ENCODE measurements at regions not wholly inside any gene's neighbourhood (a gene's known extent, or its start where the extent isn't known, plus 50 kb on each side); places are given as distances from the start of the nearest gene placed in this dataset.

GRCh38 chr7:69367780-69368179 lies 230.5 kb upstream of the AUTS2 start:
- Histone ChIP-seq H3K4me3 (no peak overlapping the region), H3K27me3 (no peaks in the 10 kb centered on the region), H3K27ac (replicated peaks in 1 of 4) (no peak overlapping the region), H3K36me3 (no peaks in the 10 kb centered on the region), H3K4me1 (peaks cover 0 to 22% (median 16%) of the 10 kb centered on the region in 4 donors), H3K9me3 (no peaks in the 10 kb centered on the region)
- intact Hi-C loops (cut with DNase I): no loop called here
- no peak for DNase-seq (ENCODE audit: extremely low spot score)
- WGBS: 70% methylated on average over 8 of the region's 8 CpGs
- TF ChIP-seq POLR2AphosphoS5 (IDR thresholded peaks at IDR 0.05): no peak
- no peak for TF ChIP-seq CTCF (IDR thresholded peaks at IDR 0.05)
- TF ChIP-seq POLR2A (IDR thresholded peaks at IDR 0.05; ENCODE audit: low read depth): no peak
- no peak for TF ChIP-seq EP300 (IDR thresholded peaks at IDR 0.05)

- TF ChIP-seq EP300 (IDR thresholded peaks at IDR 0.05): no peak
- TF ChIP-seq POLR2AphosphoS5 (IDR thresholded peaks at IDR 0.05): peak in 1 of 2 donors; percentile 48
- TF ChIP-seq POLR2A (IDR thresholded peaks at IDR 0.05; ENCODE audit: low read depth): no peak
- Histone ChIP-seq H3K4me3 (peak overlapping the region in 1 of 4 donors; percentile 18), H3K9me3 (no peaks in the 10 kb centered on the region), H3K27ac (replicated peaks in 1 of 4) (peak overlapping the region; percentile 44 to 79 (median 60)), H3K4me1 (peaks cover 9 to 29% (median 26%) of the 10 kb centered on the region in 4 donors), H3K27me3 (no peaks in the 10 kb centered on the region), H3K36me3 (no peaks in the 10 kb centered on the region)
- intact Hi-C loops (cut with DNase I): loop anchor here (5.0 kb wide), 1 partner anchor 196 kb away; no protein-coding TSS in a partner anchor
- WGBS: 22% methylated on average over 6 of the region's 6 CpGs
- no peak for DNase-seq (ENCODE audit: extremely low spot score)
Observed at GRCh38 chr7:69373171-69374043, 224.9 kb upstream of the AUTS2 start.

- no peaks in the 10 kb centered on the region for H3K9me3 ChIP-seq
- peaks cover 9 to 34% (median 27%) of the 10 kb centered on the region in 4 donors for H3K4me1 ChIP-seq
- intact Hi-C loops (cut with DNase I): loop anchor here (5.0 kb wide), 1 partner anchor 197 kb away; no protein-coding TSS in a partner anchor
- no peaks in the 10 kb centered on the region for H3K27me3 ChIP-seq
- DNase-seq (ENCODE audit: extremely low spot score): no peak
- no peak for TF ChIP-seq EP300 (IDR thresholded peaks at IDR 0.05)
- peak in 1 of 2 donors; percentile 78 for TF ChIP-seq POLR2AphosphoS5 (IDR thresholded peaks at IDR 0.05)
- peak overlapping the region; percentile 44 to 79 (median 60) for H3K27ac ChIP-seq (replicated peaks in 1 of 4)
- WGBS: 23% methylated on average over 5 of the region's 5 CpGs
- peak overlapping the region in 1 of 4 donors; percentile 18 for H3K4me3 ChIP-seq
- H3K36me3 ChIP-seq: no peaks in the 10 kb centered on the region
Observed at GRCh38 chr7:69374044-69374425, 224.2 kb upstream of the AUTS2 start.

- DNase-seq (ENCODE audit: extremely low spot score): no peak
- peaks cover 9 to 39% (median 29%) of the 10 kb centered on the region in 4 donors for H3K4me1 ChIP-seq
- H3K27ac ChIP-seq (replicated peaks in 1 of 4): no peak overlapping the region
- H3K4me3 ChIP-seq: no peak overlapping the region
- no peak for TF ChIP-seq EP300 (IDR thresholded peaks at IDR 0.05)
- TF ChIP-seq POLR2AphosphoS5 (IDR thresholded peaks at IDR 0.05): no peak
- TF ChIP-seq CTCF (IDR thresholded peaks at IDR 0.05): no peak
- no peak for TF ChIP-seq POLR2A (IDR thresholded peaks at IDR 0.05; ENCODE audit: low read depth)
- H3K36me3 ChIP-seq: no peaks in the 10 kb centered on the region
- 58% methylated on average over 5 of the region's 5 CpGs for WGBS
- intact Hi-C loops (cut with DNase I): no loop called here
- H3K27me3 ChIP-seq: no peaks in the 10 kb centered on the region
- no peaks in the 10 kb centered on the region for H3K9me3 ChIP-seq
Observed at GRCh38 chr7:69377191-69377590, 221.1 kb upstream of the AUTS2 start.

GRCh38 chr7:69388452-69389137 lies 209.7 kb upstream of the AUTS2 start:
- TF ChIP-seq POLR2A (IDR thresholded peaks at IDR 0.05; ENCODE audit: low read depth) (no peak), CTCF (IDR thresholded peaks at IDR 0.05) (no peak), POLR2AphosphoS5 (IDR thresholded peaks at IDR 0.05) (peak in 1 of 2 donors; percentile 16), EP300 (IDR thresholded peaks at IDR 0.05) (no peak)
- 47% methylated on average over 8 of the region's 8 CpGs for WGBS
- Histone ChIP-seq H3K27ac (replicated peaks in 1 of 4) (peak overlapping the region; percentile 45 to 70 (median 54)), H3K4me3 (no peak overlapping the region), H3K27me3 (no peaks in the 10 kb centered on the region), H3K9me3 (no peaks in the 10 kb centered on the region), H3K36me3 (no peaks in the 10 kb centered on the region), H3K4me1 (peaks cover 0 to 15% (median 10%) of the 10 kb centered on the region in 4 donors)
- DNase-seq (ENCODE audit: extremely low spot score): no peak
- intact Hi-C loops (cut with DNase I): no loop called here

All from esophagus muscularis mucosa (tissue), 4 donors.